Adrenal gland (tissue), 9 donors: ENCODE measurements at regions not wholly inside any gene's neighbourhood (a gene's known extent, or its start where the extent isn't known, plus 50 kb on each side); places are given as distances from the start of the nearest gene placed in this dataset.

Experiments used
- DNase-seq, 7 donors: peaks; one replicate each; pipeline ENCODE4 v3.0.0-alpha.2; 2019 to 2020
- H3K27ac ChIP-seq, 5 donors: fragments of 200-600 bp; sonication (generic) in 4 of 5; 1 replicate in 3 of 5; 2 replicates in 2 of 5; pipeline versions ENCODE4 v1.5.1 to v1.8.0; 2016 to 2020; ENCODE audit warnings: mild to moderate bottlenecking in 1 of 5
- H3K27me3 ChIP-seq: fragments of 200-600 bp; 2 replicates; pipeline ENCODE4 v1.8.0; 2021
- H3K36me3 ChIP-seq, 2 donors: fragments of 200-600 bp; replicated peaks in 1 of 2; 1 replicate in 1 of 2; 2 replicates in 1 of 2; pipeline versions ENCODE4 v1.5.1 to v1.8.0; 2018 to 2022
- H3K4me1 ChIP-seq, 2 donors: fragments of 200-600 bp; replicated peaks in 1 of 2; 1 replicate in 1 of 2; 2 replicates in 1 of 2; pipeline versions ENCODE4 v1.5.1 to v1.8.0; 2018 to 2021
- H3K4me3 ChIP-seq, 4 donors: fragments of 200-600 bp; sonication (generic) in 3 of 4; one replicate each; pipeline ENCODE4 v1.5.1; 2016 to 2018
- H3K9me3 ChIP-seq, 3 donors: fragments of 200-600 bp; sonication (generic) in 1 of 3; replicated peaks in 1 of 3; 1 replicate in 2 of 3; 2 replicates in 1 of 3; pipeline versions ENCODE4 v1.5.1 to v1.8.0; 2016 to 2021
- POLR2A ChIP-seq, 2 donors: fragments of 450-650 bp; IDR thresholded peaks; one replicate each; pipeline ENCODE4 v1.6.1; 2017; ENCODE audit warnings: antibody characterized with exemption in 2 of 2, mild to moderate bottlenecking in 2 of 2, moderate library complexity in 1 of 2
- WGBS, 4 donors: extraction: QIAGEN DNeasy Blood & Tissue Kit in 2 of 4; methylation state at CpG; one replicate each; pipeline versions ENCODE4 v1.1.5 to v1.1.7; 2013 to 2017; 5-methylcytosine and 5-hydroxymethylcytosine counted together
- intact Hi-C, 2 donors: fragments of 100-400 bp; cut with DNase I; formaldehyde crosslinking; loops; one replicate each; pipeline versions ENCODE4 v1.14.1 to v1.15.0; 2022 to 2023
- TF ChIP-seq, protein P1 (sequence below), 6 experiments: fragments of 450-650 bp in 4 of 6; fragments of 200-600 bp in 2 of 6; sonication (generic) in 1 of 6; IDR thresholded peaks; 1 replicate in 5 of 6; 2 replicates in 1 of 6; pipeline versions ENCODE4 v1.5.1 to v1.8.0; 2016 to 2021; ENCODE audit warnings: antibody characterized with exemption in 6 of 6, mild to moderate bottlenecking in 2 of 6, moderate library complexity in 1 of 6
- donor health status: healthy with polysubstance abuse.
- donor health status: Bipolar disorder and iron deficiency.
- donor health status: DM: yes; HTN: yes; CAD: no.
- donor health status: DM: no; HTN: no; CAD: no.
- donor health status: DM: no; HTN: no; CAD: no.

DNA sequence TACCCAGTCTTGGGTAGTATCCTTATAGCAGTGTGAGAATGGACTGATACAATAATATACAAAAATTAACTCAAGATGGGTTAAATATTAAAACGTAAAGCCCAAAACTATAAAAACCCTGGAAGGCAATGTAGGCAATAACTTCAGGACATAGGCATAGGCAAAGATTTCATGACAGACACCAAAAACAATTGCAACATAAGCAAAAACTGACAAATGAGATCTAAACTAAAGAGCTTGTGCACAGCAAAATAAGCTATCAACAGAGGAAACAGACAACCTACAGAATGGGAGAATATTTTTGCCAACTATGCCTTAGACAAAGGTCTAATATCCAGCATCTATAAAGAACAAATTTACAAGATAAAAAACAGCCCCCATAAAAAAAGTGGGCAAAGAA is 204.8 kb upstream of the CCDC54 start:
- no peaks in the 10 kb centered on the region for H3K27me3 ChIP-seq
- H3K4me1 ChIP-seq, result no peaks in the 10 kb centered on the region
- peaks cover 0 to 6% (median 3%) of the 10 kb centered on the region in 3 donors for H3K9me3 ChIP-seq
- H3K27ac ChIP-seq, result no peak overlapping the region
- no peaks in the 10 kb centered on the region for H3K36me3 ChIP-seq
- TF ChIP-seq, protein P1, sequence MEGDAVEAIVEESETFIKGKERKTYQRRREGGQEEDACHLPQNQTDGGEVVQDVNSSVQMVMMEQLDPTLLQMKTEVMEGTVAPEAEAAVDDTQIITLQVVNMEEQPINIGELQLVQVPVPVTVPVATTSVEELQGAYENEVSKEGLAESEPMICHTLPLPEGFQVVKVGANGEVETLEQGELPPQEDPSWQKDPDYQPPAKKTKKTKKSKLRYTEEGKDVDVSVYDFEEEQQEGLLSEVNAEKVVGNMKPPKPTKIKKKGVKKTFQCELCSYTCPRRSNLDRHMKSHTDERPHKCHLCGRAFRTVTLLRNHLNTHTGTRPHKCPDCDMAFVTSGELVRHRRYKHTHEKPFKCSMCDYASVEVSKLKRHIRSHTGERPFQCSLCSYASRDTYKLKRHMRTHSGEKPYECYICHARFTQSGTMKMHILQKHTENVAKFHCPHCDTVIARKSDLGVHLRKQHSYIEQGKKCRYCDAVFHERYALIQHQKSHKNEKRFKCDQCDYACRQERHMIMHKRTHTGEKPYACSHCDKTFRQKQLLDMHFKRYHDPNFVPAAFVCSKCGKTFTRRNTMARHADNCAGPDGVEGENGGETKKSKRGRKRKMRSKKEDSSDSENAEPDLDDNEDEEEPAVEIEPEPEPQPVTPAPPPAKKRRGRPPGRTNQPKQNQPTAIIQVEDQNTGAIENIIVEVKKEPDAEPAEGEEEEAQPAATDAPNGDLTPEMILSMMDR (IDR thresholded peaks at IDR 0.05), result no peak
- TF ChIP-seq POLR2A (IDR thresholded peaks at IDR 0.05), result no peak
- no peak for DNase-seq
- WGBS, 4 donors, result 83 to 91% (median 85%) methylated on average over 1 of the region's 1 CpG
- no peak overlapping the region for H3K4me3 ChIP-seq
- intact Hi-C loops, result no loop called here

- H3K9me3 ChIP-seq, result no peaks in the 10 kb centered on the region
- intact Hi-C loops, result no loop called here
- H3K4me1 ChIP-seq, result no peaks in the 10 kb centered on the region
- no peaks in the 10 kb centered on the region for H3K36me3 ChIP-seq
- TF ChIP-seq POLR2A (IDR thresholded peaks at IDR 0.05), result no peak
- TF ChIP-seq, protein P1 (IDR thresholded peaks at IDR 0.05), result no peak
- H3K27me3 ChIP-seq, result no peaks in the 10 kb centered on the region
- no peak overlapping the region for H3K27ac ChIP-seq
- DNase-seq, result no peak
- no peak overlapping the region for H3K4me3 ChIP-seq
- 84 to 96% (median 94%) methylated on average over 2 of the region's 2 CpGs for WGBS, 4 donors
These were observed 192.9 kb upstream of the CCDC54 start for GRCh38 chr3:107184375-107184774.

GRCh38 chr3:107188262-107188661 is 189.0 kb upstream of the CCDC54 start:
- Histone ChIP-seq H3K27ac (no peak overlapping the region), H3K36me3 (no peaks in the 10 kb centered on the region), H3K27me3 (no peaks in the 10 kb centered on the region), H3K4me3 (no peak overlapping the region), H3K9me3 (no peaks in the 10 kb centered on the region), H3K4me1 (no peaks in the 10 kb centered on the region)
- no peak for DNase-seq
- 91 to 95% (median 93%) methylated on average over 2 of the region's 2 CpGs for WGBS, 4 donors
- intact Hi-C loops, result no loop called here
- TF ChIP-seq, protein P1 (IDR thresholded peaks at IDR 0.05), result no peak
- no peak for TF ChIP-seq POLR2A (IDR thresholded peaks at IDR 0.05)

DNA sequence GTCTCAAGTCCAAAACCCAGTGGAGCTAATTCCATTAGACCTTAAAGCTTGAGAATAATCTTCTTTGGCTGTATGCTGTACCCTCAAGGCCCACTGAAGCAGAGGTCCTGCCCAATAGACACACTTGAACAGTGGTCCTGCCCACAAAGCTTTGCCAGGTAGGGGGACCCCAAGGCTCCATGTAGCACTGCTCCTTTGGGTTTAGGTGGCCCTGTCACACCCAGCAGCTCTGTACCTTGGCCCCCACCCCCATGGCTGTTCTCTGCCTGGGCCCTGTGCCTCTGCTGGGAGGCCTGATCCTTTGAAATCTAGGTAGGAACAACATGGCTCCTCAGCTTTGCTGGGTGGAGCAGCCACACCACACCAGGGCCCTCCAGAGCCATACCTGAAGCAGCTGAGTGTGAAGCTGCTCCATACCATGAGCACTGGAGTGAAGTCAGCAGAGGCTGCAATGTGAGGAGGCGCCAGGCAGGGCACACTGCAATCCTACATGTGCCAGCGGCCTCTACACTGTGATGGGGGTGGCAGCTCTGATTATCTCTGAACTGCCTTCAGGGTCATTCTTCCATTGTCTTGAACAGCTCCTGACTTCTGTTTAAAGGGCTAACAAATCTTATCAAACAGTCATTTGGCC is 188.0 kb upstream of the CCDC54 start:
- H3K9me3 ChIP-seq, result no peaks in the 10 kb centered on the region
- H3K4me3 ChIP-seq, result no peak overlapping the region
- no peak for DNase-seq
- no peak overlapping the region for H3K27ac ChIP-seq
- TF ChIP-seq POLR2A (IDR thresholded peaks at IDR 0.05), result no peak
- TF ChIP-seq, protein P1 (IDR thresholded peaks at IDR 0.05), result no peak
- no peaks in the 10 kb centered on the region for H3K4me1 ChIP-seq
- no peaks in the 10 kb centered on the region for H3K27me3 ChIP-seq
- no peaks in the 10 kb centered on the region for H3K36me3 ChIP-seq
- 90 to 100% (median 96%) methylated on average over 2 of the region's 2 CpGs for WGBS, 4 donors
- intact Hi-C loops, result no loop called here
